Iris pigment epithelial cell (primary cell): ENCODE measurements at regions not wholly inside any gene's neighbourhood (a gene's known extent, or its start where the extent isn't known, plus 50 kb on each side); places are given as distances from the start of the nearest gene placed in this dataset.
"Not testable (repeated sequence)": the region's sequence is repeated elsewhere in the genome, so short reads cannot be mapped to it uniquely, and the experiment has no call there.

Source experiments
- DNase-seq: peaks from one replicate; pipeline ENCODE4 v3.0.0-alpha.2; 2011; ENCODE audit warnings: low read depth

- DNase-seq, result no peak
These were observed 307.2 kb downstream of the HIVEP2 start for GRCh38 chr6:142637624-142638351.

GRCh38 chr6:142642651-142643050 lies 302.3 kb downstream of the HIVEP2 start:
- DNase-seq, result peak; percentile 14

- DNase-seq, result no peak
These were observed 300.1 kb downstream of the HIVEP2 start for GRCh38 chr6:142644866-142645265.

GRCh38 chr6:142645663-142646062 lies 299.3 kb downstream of the HIVEP2 start:
- no peak for DNase-seq

- no peak for DNase-seq
These were observed 297.4 kb downstream of the HIVEP2 start for GRCh38 chr6:142647449-142648035.

GRCh38 chr6:142648036-142648451 lies 296.9 kb downstream of the HIVEP2 start:
- DNase-seq, result no peak

GRCh38 chr6:142648526-142648925 lies 296.4 kb downstream of the HIVEP2 start:
- no peak for DNase-seq

GRCh38 chr6:142649438-142650234 lies 295.3 kb downstream of the HIVEP2 start:
- DNase-seq, result not testable (repeated sequence)

- no peak for DNase-seq
These were observed 293.6 kb downstream of the HIVEP2 start for GRCh38 chr6:142651384-142651783.

GRCh38 chr6:142653710-142654420 lies 291.1 kb downstream of the HIVEP2 start:
- no peak for DNase-seq

- no peak for DNase-seq
These were observed 285.3 kb downstream of the HIVEP2 start for GRCh38 chr6:142659661-142660060.

- no peak for DNase-seq
These were observed 279.6 kb downstream of the HIVEP2 start for GRCh38 chr6:142665393-142665792.

GRCh38 chr6:142666599-142667185 lies 278.3 kb downstream of the HIVEP2 start:
- no peak for DNase-seq

GRCh38 chr6:142669471-142670351 lies 275.3 kb downstream of the HIVEP2 start:
- no peak for DNase-seq

- DNase-seq, result no peak
These were observed 273.2 kb downstream of the HIVEP2 start for GRCh38 chr6:142671791-142672190.

- no peak for DNase-seq
These were observed 269.5 kb downstream of the HIVEP2 start for GRCh38 chr6:142675517-142675916.

GRCh38 chr6:142676027-142676443 lies 268.9 kb downstream of the HIVEP2 start:
- no peak for DNase-seq

- DNase-seq, result no peak
These were observed 268.3 kb downstream of the HIVEP2 start for GRCh38 chr6:142676647-142677192.

GRCh38 chr6:142679907-142680700 lies 264.9 kb downstream of the HIVEP2 start:
- no peak for DNase-seq

GRCh38 chr6:142681099-142681498 lies 263.9 kb downstream of the HIVEP2 start:
- no peak for DNase-seq
